ENCODE measurements at regions not wholly inside any gene's neighbourhood (a gene's known extent, or its start where the extent isn't known, plus 50 kb on each side); places are given as distances from the start of the nearest gene placed in this dataset.

- no peaks in the 10 kb centered on the region for H3K79me2 ChIP-seq (ENCODE audit: control insufficient read depth, insufficient read depth, low read length)
- H3K4me2 ChIP-seq (ENCODE audit: extremely low read depth, insufficient read depth, low read length) = no peak overlapping the region
- no peak overlapping the region for H3K27ac ChIP-seq (ENCODE audit: insufficient read depth, low read length)
Measured at GRCh38 chr7:94057955-94058354, 53.8 kb upstream of the BET1 start.

GRCh38 chr7:94059746-94060145 is 55.6 kb upstream of the BET1 start:
- H3K4me3 ChIP-seq (replicated peaks in 1 of 4; ENCODE audit: control extremely low read depth in 1 of 4, insufficient read depth in 1 of 4, low read depth in 3 of 4, low read length in 4 of 4) = no peak overlapping the region
- no peaks in the 10 kb centered on the region for H3K79me2 ChIP-seq (ENCODE audit: control insufficient read depth, insufficient read depth, low read length)
- H3K4me1 ChIP-seq (ENCODE audit: control insufficient read depth, extremely low read depth, insufficient read depth, low read length) = peaks cover 6% of the 10 kb centered on the region
- H3K36me3 ChIP-seq (ENCODE audit: control insufficient read depth, insufficient read depth, low read length) = no peaks in the 10 kb centered on the region
- TF ChIP-seq EZH2 (IDR thresholded peaks at IDR 0.05; ENCODE audit: low read length, missing control alignments) (no peak), CTCF (conservative IDR thresholded peaks at IDR 0.05 in 1 of 2, IDR thresholded peaks at IDR 0.05 in 1 of 2; ENCODE audit: low read depth in 1 of 2, low read length in 2 of 2) (no peak)
- H4K20me1 ChIP-seq (ENCODE audit: control insufficient read depth, extremely low read depth, insufficient read depth, low read length) = no peaks in the 10 kb centered on the region
- peak; percentile 70 to 73 for DNase-seq (ENCODE audit: low read depth in 2 of 2)
- H3K9ac ChIP-seq (ENCODE audit: insufficient read depth, low read length) = no peak overlapping the region
- H3K27ac ChIP-seq (ENCODE audit: insufficient read depth, low read length) = no peak overlapping the region
- H3K27me3 ChIP-seq (ENCODE audit: control insufficient read depth, insufficient read depth, low read length) = no peaks in the 10 kb centered on the region
- H3K4me2 ChIP-seq (ENCODE audit: extremely low read depth, insufficient read depth, low read length) = no peak overlapping the region
- no peaks in the 10 kb centered on the region for H3K9me3 ChIP-seq (ENCODE audit: control insufficient read depth, insufficient read depth, low read depth, low read length)
- no peak overlapping the region for H2AFZ ChIP-seq (ENCODE audit: low read length)

More at GRCh38 chr7:94057955-94058354, 53.8 kb upstream of the BET1 start:
- Histone ChIP-seq H3K9ac (ENCODE audit: insufficient read depth, low read length) (no peak overlapping the region), H3K36me3 (ENCODE audit: control insufficient read depth, insufficient read depth, low read length) (no peaks in the 10 kb centered on the region), H3K4me1 (ENCODE audit: control insufficient read depth, extremely low read depth, insufficient read depth, low read length) (peaks cover 11% of the 10 kb centered on the region), H3K4me3 (replicated peaks in 1 of 4; ENCODE audit: control extremely low read depth in 1 of 4, insufficient read depth in 1 of 4, low read depth in 3 of 4, low read length in 4 of 4) (no peak overlapping the region), H3K9me3 (ENCODE audit: control insufficient read depth, insufficient read depth, low read depth, low read length) (no peaks in the 10 kb centered on the region), H2AFZ (ENCODE audit: low read length) (no peak overlapping the region), H4K20me1 (ENCODE audit: control insufficient read depth, extremely low read depth, insufficient read depth, low read length) (no peaks in the 10 kb centered on the region), H3K27me3 (ENCODE audit: control insufficient read depth, insufficient read depth, low read length) (no peaks in the 10 kb centered on the region)
- TF ChIP-seq EZH2 (IDR thresholded peaks at IDR 0.05; ENCODE audit: low read length, missing control alignments) = no peak
- TF ChIP-seq CTCF (conservative IDR thresholded peaks at IDR 0.05 in 1 of 2, IDR thresholded peaks at IDR 0.05 in 1 of 2; ENCODE audit: low read depth in 1 of 2, low read length in 2 of 2) = no peak
- DNase-seq (ENCODE audit: low read depth in 2 of 2) = no peak

- no peaks in the 10 kb centered on the region for H4K20me1 ChIP-seq (ENCODE audit: control insufficient read depth, extremely low read depth, insufficient read depth, low read length)
- H3K9me3 ChIP-seq (ENCODE audit: control insufficient read depth, insufficient read depth, low read depth, low read length) = no peaks in the 10 kb centered on the region
- no peak overlapping the region for H3K4me3 ChIP-seq (replicated peaks in 1 of 4; ENCODE audit: control extremely low read depth in 1 of 4, insufficient read depth in 1 of 4, low read depth in 3 of 4, low read length in 4 of 4)
- TF ChIP-seq EZH2 (IDR thresholded peaks at IDR 0.05; ENCODE audit: low read length, missing control alignments) = no peak
- no peak for TF ChIP-seq CTCF (conservative IDR thresholded peaks at IDR 0.05 in 1 of 2, IDR thresholded peaks at IDR 0.05 in 1 of 2; ENCODE audit: low read depth in 1 of 2, low read length in 2 of 2)
- DNase-seq (ENCODE audit: low read depth in 2 of 2) = peak; percentile 28 to 91
- peak overlapping the region; percentile 34 for H3K27ac ChIP-seq (ENCODE audit: insufficient read depth, low read length)
- peaks cover 6% of the 10 kb centered on the region for H3K4me1 ChIP-seq (ENCODE audit: control insufficient read depth, extremely low read depth, insufficient read depth, low read length)
- no peaks in the 10 kb centered on the region for H3K79me2 ChIP-seq (ENCODE audit: control insufficient read depth, insufficient read depth, low read length)
- H3K4me2 ChIP-seq (ENCODE audit: extremely low read depth, insufficient read depth, low read length) = no peak overlapping the region
- no peaks in the 10 kb centered on the region for H3K36me3 ChIP-seq (ENCODE audit: control insufficient read depth, insufficient read depth, low read length)
- H3K9ac ChIP-seq (ENCODE audit: insufficient read depth, low read length) = no peak overlapping the region
- H2AFZ ChIP-seq (ENCODE audit: low read length) = peak overlapping the region; percentile 2
- no peaks in the 10 kb centered on the region for H3K27me3 ChIP-seq (ENCODE audit: control insufficient read depth, insufficient read depth, low read length)
Measured at GRCh38 chr7:94060752-94061151, 56.6 kb upstream of the BET1 start.
